Prostate gland (tissue), 2 donors: ENCODE measurements at regions not wholly inside any gene's neighbourhood (a gene's known extent, or its start where the extent isn't known, plus 50 kb on each side); places are given as distances from the start of the nearest gene placed in this dataset.

Source experiments
- POLR2AphosphoS5 ChIP-seq: sonication (generic); formaldehyde crosslinking; IDR thresholded peaks from one replicate; pipeline ENCODE4 v1.6.1; 2017; ENCODE audit warnings: antibody characterized with exemption
- TF ChIP-seq, protein P1 (sequence below), 4 experiments: fragments of 200-600 bp in 2 of 4; fragments of 450-650 bp in 2 of 4; sonication (generic) in 2 of 4; IDR thresholded peaks; 1 replicate in 3 of 4; 2 replicates in 1 of 4; pipeline ENCODE4 v1.5.1; 2016 to 2019; ENCODE audit warnings: antibody characterized with exemption in 4 of 4, mild to moderate bottlenecking in 2 of 4, moderate library complexity in 2 of 4

- no peak for TF ChIP-seq POLR2AphosphoS5
- TF ChIP-seq, protein P1, sequence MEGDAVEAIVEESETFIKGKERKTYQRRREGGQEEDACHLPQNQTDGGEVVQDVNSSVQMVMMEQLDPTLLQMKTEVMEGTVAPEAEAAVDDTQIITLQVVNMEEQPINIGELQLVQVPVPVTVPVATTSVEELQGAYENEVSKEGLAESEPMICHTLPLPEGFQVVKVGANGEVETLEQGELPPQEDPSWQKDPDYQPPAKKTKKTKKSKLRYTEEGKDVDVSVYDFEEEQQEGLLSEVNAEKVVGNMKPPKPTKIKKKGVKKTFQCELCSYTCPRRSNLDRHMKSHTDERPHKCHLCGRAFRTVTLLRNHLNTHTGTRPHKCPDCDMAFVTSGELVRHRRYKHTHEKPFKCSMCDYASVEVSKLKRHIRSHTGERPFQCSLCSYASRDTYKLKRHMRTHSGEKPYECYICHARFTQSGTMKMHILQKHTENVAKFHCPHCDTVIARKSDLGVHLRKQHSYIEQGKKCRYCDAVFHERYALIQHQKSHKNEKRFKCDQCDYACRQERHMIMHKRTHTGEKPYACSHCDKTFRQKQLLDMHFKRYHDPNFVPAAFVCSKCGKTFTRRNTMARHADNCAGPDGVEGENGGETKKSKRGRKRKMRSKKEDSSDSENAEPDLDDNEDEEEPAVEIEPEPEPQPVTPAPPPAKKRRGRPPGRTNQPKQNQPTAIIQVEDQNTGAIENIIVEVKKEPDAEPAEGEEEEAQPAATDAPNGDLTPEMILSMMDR (IDR thresholded peaks at IDR 0.05), result no peak
Measured at GRCh38 chr6:21895555-21895954, 302.0 kb downstream of the SOX4 start.
